Ascending aorta (tissue), 2 donors: ENCODE measurements at regions not wholly inside any gene's neighbourhood (a gene's known extent, or its start where the extent isn't known, plus 50 kb on each side); places are given as distances from the start of the nearest gene placed in this dataset.

Source experiments
- DNase-seq, 2 donors: peaks; one replicate each; pipeline ENCODE4 v3.0.0-alpha.2; 2019; ENCODE audit warnings: low spot score in 2 of 2
- H3K27ac ChIP-seq, 2 donors: fragments of 200-600 bp; sonication (generic); one replicate each; pipeline ENCODE4 v1.5.1; 2016 to 2017; ENCODE audit warnings: mild to moderate bottlenecking in 1 of 2
- H3K27me3 ChIP-seq: fragments of 200-600 bp; sonication (generic); one replicate; pipeline ENCODE4 v1.5.1; 2017
- H3K36me3 ChIP-seq, 2 donors: fragments of 200-600 bp; sonication (generic); one replicate each; pipeline ENCODE4 v1.5.1; 2016
- H3K4me1 ChIP-seq, 2 donors: fragments of 200-600 bp; sonication (generic); one replicate each; pipeline ENCODE4 v1.5.1; 2016 to 2017; ENCODE audit warnings: mild to moderate bottlenecking in 1 of 2
- H3K4me3 ChIP-seq, 2 donors: fragments of 200-600 bp; sonication (generic); one replicate each; pipeline ENCODE4 v1.5.1; 2016 to 2017; ENCODE audit warnings: mild to moderate bottlenecking in 1 of 2
- H3K9me3 ChIP-seq, 2 donors: fragments of 200-600 bp; sonication (generic); one replicate each; pipeline ENCODE4 v1.5.1; 2016
- intact Hi-C: fragments of 100-400 bp; cut with DNase I; formaldehyde crosslinking; loops from one replicate; pipeline ENCODE4 v1.15.1; 2023
- TF ChIP-seq, protein P1 (sequence below), 3 experiments: fragments of 200-600 bp in 2 of 3; fragments of 450-650 bp in 1 of 3; sonication (generic) in 2 of 3; IDR thresholded peaks; one replicate each; pipeline ENCODE4 v1.5.1; 2016 to 2019; ENCODE audit warnings: antibody characterized with exemption in 3 of 3, mild to moderate bottlenecking in 1 of 3, moderate library complexity in 1 of 3

DNA sequence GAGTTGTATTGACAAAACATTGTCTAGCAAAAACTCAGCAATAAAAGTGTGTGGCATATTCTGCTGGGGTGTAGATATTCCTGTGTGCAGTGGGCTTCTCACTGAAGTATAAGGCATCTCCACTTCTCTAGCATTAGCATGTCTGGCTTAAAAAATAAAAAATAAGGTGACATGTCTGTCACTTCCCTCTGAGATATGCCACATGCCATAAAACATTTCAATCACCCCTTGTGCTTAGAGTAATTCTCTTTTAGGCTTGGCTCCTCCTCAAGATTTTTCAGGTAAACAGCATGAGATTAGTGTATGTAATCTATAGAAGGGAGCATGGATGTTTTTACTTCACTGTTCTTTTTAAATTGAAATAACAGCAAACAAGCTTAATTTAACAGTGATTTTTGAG lies 194.4 kb upstream of the SNX7 start:
- Histone ChIP-seq H3K27ac (no peak overlapping the region), H3K36me3 (no peaks in the 10 kb centered on the region), H3K4me3 (no peak overlapping the region), H3K4me1 (no peaks in the 10 kb centered on the region), H3K27me3 (no peaks in the 10 kb centered on the region), H3K9me3 (no peaks in the 10 kb centered on the region)
- TF ChIP-seq, protein P1, sequence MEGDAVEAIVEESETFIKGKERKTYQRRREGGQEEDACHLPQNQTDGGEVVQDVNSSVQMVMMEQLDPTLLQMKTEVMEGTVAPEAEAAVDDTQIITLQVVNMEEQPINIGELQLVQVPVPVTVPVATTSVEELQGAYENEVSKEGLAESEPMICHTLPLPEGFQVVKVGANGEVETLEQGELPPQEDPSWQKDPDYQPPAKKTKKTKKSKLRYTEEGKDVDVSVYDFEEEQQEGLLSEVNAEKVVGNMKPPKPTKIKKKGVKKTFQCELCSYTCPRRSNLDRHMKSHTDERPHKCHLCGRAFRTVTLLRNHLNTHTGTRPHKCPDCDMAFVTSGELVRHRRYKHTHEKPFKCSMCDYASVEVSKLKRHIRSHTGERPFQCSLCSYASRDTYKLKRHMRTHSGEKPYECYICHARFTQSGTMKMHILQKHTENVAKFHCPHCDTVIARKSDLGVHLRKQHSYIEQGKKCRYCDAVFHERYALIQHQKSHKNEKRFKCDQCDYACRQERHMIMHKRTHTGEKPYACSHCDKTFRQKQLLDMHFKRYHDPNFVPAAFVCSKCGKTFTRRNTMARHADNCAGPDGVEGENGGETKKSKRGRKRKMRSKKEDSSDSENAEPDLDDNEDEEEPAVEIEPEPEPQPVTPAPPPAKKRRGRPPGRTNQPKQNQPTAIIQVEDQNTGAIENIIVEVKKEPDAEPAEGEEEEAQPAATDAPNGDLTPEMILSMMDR (IDR thresholded peaks at IDR 0.05): no peak
- intact Hi-C loops: loop anchor here (10.0 kb wide), 1 partner anchor 462 kb away; no protein-coding TSS in a partner anchor
- no peak for DNase-seq

DNA sequence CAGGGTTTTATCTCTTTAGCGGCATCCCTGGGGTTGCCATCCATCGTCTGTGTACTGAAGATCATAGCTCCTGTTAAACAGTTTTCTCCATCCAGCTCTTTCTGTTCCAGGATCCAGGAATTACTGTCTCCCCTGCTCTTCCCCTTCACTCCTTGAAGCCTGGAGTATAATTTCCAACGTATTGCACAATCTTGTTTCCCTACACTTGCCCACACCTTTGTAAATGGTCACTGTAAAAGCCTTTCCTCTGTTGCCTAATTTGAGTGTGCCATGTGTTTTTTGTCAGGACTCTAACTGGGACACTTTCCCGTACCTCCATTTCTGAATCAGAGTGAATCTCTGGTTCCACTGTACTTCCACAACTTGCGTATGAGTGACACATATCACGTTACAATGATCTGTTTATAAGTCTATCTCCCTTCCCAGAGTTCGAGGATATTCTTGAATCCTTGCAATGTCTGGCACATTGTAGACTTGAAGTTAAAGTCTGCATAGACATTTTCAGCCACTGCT lies 199.6 kb upstream of the SNX7 start:
- TF ChIP-seq, protein P1 (IDR thresholded peaks at IDR 0.05): no peak
- H3K9me3 ChIP-seq: no peaks in the 10 kb centered on the region

DNA sequence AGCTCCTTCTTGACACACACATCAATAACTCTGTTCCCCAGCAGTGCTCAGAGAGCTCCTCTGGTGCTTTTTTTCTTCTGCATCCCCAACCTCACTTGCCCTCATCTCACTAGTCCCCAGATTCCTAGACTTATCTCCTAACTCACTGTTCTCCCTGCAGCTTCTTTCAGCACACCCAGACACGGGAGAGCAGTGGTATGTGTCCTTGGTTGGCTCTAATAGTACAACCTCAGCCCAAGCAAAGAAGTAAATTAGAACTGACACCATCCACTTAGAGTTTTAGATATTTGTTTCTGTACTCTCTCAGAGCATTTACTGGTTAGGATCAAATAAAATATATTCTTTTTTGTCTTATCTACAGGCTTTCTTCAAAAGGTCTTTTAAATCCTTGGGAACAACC lies 201.4 kb upstream of the SNX7 start:
- H3K4me3 ChIP-seq: no peak overlapping the region
- no peaks in the 10 kb centered on the region for H3K36me3 ChIP-seq
- H3K9me3 ChIP-seq: no peaks in the 10 kb centered on the region
- H3K4me1 ChIP-seq: no peaks in the 10 kb centered on the region
- intact Hi-C loops: loop anchor here (10.0 kb wide), 1 partner anchor 455 kb away; no protein-coding TSS in a partner anchor
- H3K27me3 ChIP-seq: no peaks in the 10 kb centered on the region
- no peak overlapping the region for H3K27ac ChIP-seq
- TF ChIP-seq, protein P1 (IDR thresholded peaks at IDR 0.05): no peak
- no peak for DNase-seq

More for the DNA sequence above, 199.6 kb upstream of the SNX7 start:
- Histone ChIP-seq H3K36me3 (no peaks in the 10 kb centered on the region), H3K27ac (no peak overlapping the region), H3K4me3 (no peak overlapping the region), H3K27me3 (no peaks in the 10 kb centered on the region), H3K4me1 (no peaks in the 10 kb centered on the region)
- intact Hi-C loops: loop anchor here (10.0 kb wide), 1 partner anchor 457 kb away; no protein-coding TSS in a partner anchor
- DNase-seq: no peak

- TF ChIP-seq, protein P1 (IDR thresholded peaks at IDR 0.05): no peak
- Histone ChIP-seq H3K9me3 (no peaks in the 10 kb centered on the region), H3K27ac (no peak overlapping the region), H3K27me3 (no peaks in the 10 kb centered on the region), H3K36me3 (no peaks in the 10 kb centered on the region), H3K4me3 (no peak overlapping the region), H3K4me1 (no peaks in the 10 kb centered on the region)
- DNase-seq: no peak
- intact Hi-C loops: no loop called here
These were observed 202.0 kb upstream of the SNX7 start for GRCh38 chr1:98459486-98459870.

DNA sequence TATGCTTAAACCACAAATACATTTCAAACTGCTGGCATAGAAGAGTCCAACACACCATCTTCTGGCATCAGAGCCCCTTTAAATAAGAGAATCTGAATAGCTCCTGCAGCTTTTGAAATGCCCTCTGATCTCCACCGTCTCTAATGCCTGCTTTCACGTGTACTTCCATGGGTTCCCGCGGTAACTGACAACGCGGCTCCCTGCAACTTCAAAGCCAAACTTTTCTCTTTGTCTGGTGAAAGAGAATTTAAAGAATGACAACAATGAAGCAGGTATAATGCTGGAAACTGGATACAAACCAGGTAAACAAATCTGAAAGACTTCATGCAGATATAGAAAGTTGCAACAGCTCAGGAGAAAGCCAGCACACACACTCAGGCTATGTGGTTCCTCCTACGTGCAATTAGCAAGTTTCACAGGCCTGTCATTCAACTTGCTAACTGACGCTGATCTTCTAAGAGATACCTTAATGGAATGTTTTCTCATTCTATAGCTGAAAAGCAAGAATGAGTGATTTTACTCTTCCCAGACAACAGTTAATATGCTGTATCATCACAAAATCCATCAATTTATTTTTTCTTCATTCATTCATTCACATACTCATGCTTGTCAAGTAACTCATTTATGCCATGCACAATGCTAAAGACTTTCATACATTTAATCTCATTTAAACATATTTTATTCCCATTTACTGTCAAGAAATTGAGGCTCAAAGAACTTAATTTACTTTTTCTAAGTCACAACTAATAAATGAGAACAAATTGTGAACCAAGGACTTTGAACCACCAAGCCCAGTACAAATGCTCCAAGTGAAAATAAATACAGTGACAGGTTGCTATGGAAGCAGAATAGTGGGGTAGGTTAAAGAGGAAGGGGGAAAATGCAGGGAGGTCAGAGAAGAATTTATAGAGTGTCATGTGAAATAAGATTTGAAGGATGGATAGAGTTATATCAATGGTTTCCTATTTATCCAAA lies 202.7 kb upstream of the SNX7 start:
- Histone ChIP-seq H3K27me3 (no peaks in the 10 kb centered on the region), H3K9me3 (no peaks in the 10 kb centered on the region), H3K36me3 (no peaks in the 10 kb centered on the region), H3K4me3 (no peak overlapping the region), H3K4me1 (no peaks in the 10 kb centered on the region), H3K27ac (no peak overlapping the region)
- no peak for DNase-seq
- intact Hi-C loops: no loop called here
- TF ChIP-seq, protein P1 (IDR thresholded peaks at IDR 0.05): no peak
